ENCODE measurements at regions not wholly inside any gene's neighbourhood (a gene's known extent, or its start where the extent isn't known, plus 50 kb on each side); places are given as distances from the start of the nearest gene placed in this dataset.
A peak's percentile ranks its signal among the peaks of the same experiment; 100 is the strongest.

- Mint-ChIP-seq H3K4me3 (no peak overlapping the region), H3K9me3 (no peaks in the 10 kb centered on the region), H3K27ac (peak overlapping the region in 1 of 8 donors; percentile 2), H3K27me3 (peaks cover 4 to 8% of the 10 kb centered on the region in 2 donors), H3K36me3 (no peaks in the 10 kb centered on the region), H3K4me1 (peaks cover 3 to 6% (median 5%) of the 10 kb centered on the region in 3 donors)
- H3K27ac ChIP-seq (ENCODE audit: low read depth, low read length): no peak overlapping the region
- DNase-seq: no peak
- no peaks in the 10 kb centered on the region for H3K9me3 ChIP-seq (ENCODE audit: low read length)
- H3K4me1 ChIP-seq (ENCODE audit: insufficient read depth, low read length): peaks cover 3% of the 10 kb centered on the region
- no peaks in the 10 kb centered on the region for H3K36me3 ChIP-seq (ENCODE audit: insufficient read depth, low read length)
- H3K4me3 ChIP-seq (ENCODE audit: low read length): no peak overlapping the region
- no peaks in the 10 kb centered on the region for H3K27me3 ChIP-seq (ENCODE audit: insufficient read depth, low read length, poor library complexity, severe bottlenecking)
- ChIA-PET CTCF (no interaction called here), POLR2A (no interaction called here)
These were observed 81.8 kb upstream of the ERRFI1 start for GRCh38 chr1:8107897-8108296.

- Histone ChIP-seq H3K9me3 (ENCODE audit: low read length) (no peaks in the 10 kb centered on the region), H3K4me3 (ENCODE audit: low read length) (no peak overlapping the region), H3K27me3 (ENCODE audit: insufficient read depth, low read length, poor library complexity, severe bottlenecking) (no peaks in the 10 kb centered on the region), H3K4me1 (ENCODE audit: insufficient read depth, low read length) (no peaks in the 10 kb centered on the region), H3K27ac (ENCODE audit: low read depth, low read length) (no peak overlapping the region), H3K36me3 (ENCODE audit: insufficient read depth, low read length) (no peaks in the 10 kb centered on the region)
- Mint-ChIP-seq H3K27me3 (peaks cover 7 to 16% of the 10 kb centered on the region in 2 donors), H3K9me3 (no peaks in the 10 kb centered on the region), H3K36me3 (no peaks in the 10 kb centered on the region), H3K4me1 (no peaks in the 10 kb centered on the region), H3K4me3 (no peak overlapping the region), H3K27ac (no peak overlapping the region)
- CTCF ChIA-PET: interaction anchor here (0.6 kb wide), 1 partner anchor 185 kb away, joined by 3 read pairs; no protein-coding TSS in a partner anchor
- POLR2A ChIA-PET: no interaction called here
- no peak for DNase-seq
These were observed 78.4 kb upstream of the ERRFI1 start for GRCh38 chr1:8104278-8105236.

- Mint-ChIP-seq H3K27me3 (peaks cover 8% of the 10 kb centered on the region in 2 donors), H3K4me3 (no peak overlapping the region), H3K36me3 (peaks cover 0 to 5% (median 2%) of the 10 kb centered on the region in 3 donors), H3K4me1 (peaks cover 9 to 10% (median 9%) of the 10 kb centered on the region in 3 donors), H3K27ac (no peak overlapping the region), H3K9me3 (no peaks in the 10 kb centered on the region)
- no peaks in the 10 kb centered on the region for H3K27me3 ChIP-seq (ENCODE audit: insufficient read depth, low read length, poor library complexity, severe bottlenecking)
- no peaks in the 10 kb centered on the region for H3K4me1 ChIP-seq (ENCODE audit: insufficient read depth, low read length)
- ChIA-PET CTCF (no interaction called here), POLR2A (interaction anchor here (0.6 kb wide), 1 partner anchor 68 kb away, joined by 3 read pairs; no protein-coding TSS in a partner anchor)
- H3K36me3 ChIP-seq (ENCODE audit: insufficient read depth, low read length): no peaks in the 10 kb centered on the region
- no peak overlapping the region for H3K4me3 ChIP-seq (ENCODE audit: low read length)
- H3K27ac ChIP-seq (ENCODE audit: low read depth, low read length): no peak overlapping the region
- H3K9me3 ChIP-seq (ENCODE audit: low read length): no peaks in the 10 kb centered on the region
- no peak for DNase-seq
These were observed 71.8 kb upstream of the ERRFI1 start for GRCh38 chr1:8097908-8098307.

- Histone ChIP-seq H3K36me3 (ENCODE audit: insufficient read depth, low read length) (no peaks in the 10 kb centered on the region), H3K4me3 (ENCODE audit: low read length) (no peak overlapping the region), H3K4me1 (ENCODE audit: insufficient read depth, low read length) (no peaks in the 10 kb centered on the region), H3K27ac (ENCODE audit: low read depth, low read length) (no peak overlapping the region), H3K9me3 (ENCODE audit: low read length) (no peaks in the 10 kb centered on the region), H3K27me3 (ENCODE audit: insufficient read depth, low read length, poor library complexity, severe bottlenecking) (no peaks in the 10 kb centered on the region)
- H3K9me3 Mint-ChIP-seq: no peaks in the 10 kb centered on the region
- POLR2A ChIA-PET: interaction anchor here (0.6 kb wide), 1 partner anchor 68 kb away, joined by 3 read pairs; no protein-coding TSS in a partner anchor
- H3K4me1 Mint-ChIP-seq: peaks cover 9 to 10% (median 9%) of the 10 kb centered on the region in 3 donors
- CTCF ChIA-PET: no interaction called here
- DNase-seq: no peak
- H3K27me3 Mint-ChIP-seq: peaks cover 8 to 11% of the 10 kb centered on the region in 2 donors
- peaks cover 0 to 9% (median 2%) of the 10 kb centered on the region in 3 donors for H3K36me3 Mint-ChIP-seq
- H3K4me3 Mint-ChIP-seq: no peak overlapping the region
- H3K27ac Mint-ChIP-seq: peak overlapping the region in 3 of 8 donors; percentile 1 to 38 (median 35)
These were observed 71.1 kb upstream of the ERRFI1 start for GRCh38 chr1:8097077-8097799.

DNA sequence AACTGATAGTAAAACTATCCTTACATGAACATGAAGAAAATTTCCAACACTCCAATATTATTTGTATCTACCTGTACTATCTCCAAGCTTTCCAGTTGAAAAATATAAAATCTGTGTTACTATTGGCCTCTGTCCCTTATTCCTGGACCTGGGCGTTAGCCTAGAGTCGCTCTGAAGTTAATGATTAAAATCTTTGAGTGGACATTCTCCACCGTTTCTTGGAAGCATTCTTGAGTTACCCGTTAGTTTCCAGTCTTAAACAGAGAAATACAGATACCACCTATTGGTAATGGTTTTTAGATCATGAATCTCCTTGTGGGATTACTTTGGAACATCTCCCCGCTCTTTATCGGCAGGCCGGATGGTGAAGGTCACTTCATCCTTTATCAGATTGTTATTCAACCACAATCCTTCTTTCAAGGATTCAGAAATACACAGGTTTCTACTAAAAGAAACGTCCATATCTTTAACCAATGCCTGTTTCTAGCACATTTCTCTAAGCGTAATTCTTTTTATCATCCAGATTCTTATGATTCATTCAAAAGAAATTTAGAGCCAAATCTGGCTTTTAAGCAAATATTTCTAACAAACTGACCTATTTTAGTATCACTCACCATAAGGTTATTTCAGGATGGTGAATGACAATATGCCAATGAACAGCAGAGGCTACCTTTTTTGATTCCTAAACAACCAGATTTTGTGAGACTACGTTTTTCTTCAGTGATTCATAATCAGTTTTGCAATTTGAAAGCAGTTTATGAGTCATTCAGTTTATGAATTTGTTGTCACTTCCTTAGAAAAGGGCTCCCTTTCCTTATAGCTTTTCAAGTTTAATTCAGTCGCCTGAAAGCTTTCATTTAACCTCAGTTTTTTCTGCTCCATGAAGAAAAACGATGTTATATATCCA lies 70.2 kb upstream of the ERRFI1 start:
- no peaks in the 10 kb centered on the region for H3K27me3 ChIP-seq (ENCODE audit: insufficient read depth, low read length, poor library complexity, severe bottlenecking)
- no peaks in the 10 kb centered on the region for H3K36me3 ChIP-seq (ENCODE audit: insufficient read depth, low read length)
- no peak overlapping the region for H3K4me3 ChIP-seq (ENCODE audit: low read length)
- no peaks in the 10 kb centered on the region for H3K9me3 Mint-ChIP-seq
- H3K9me3 ChIP-seq (ENCODE audit: low read length): no peaks in the 10 kb centered on the region
- H3K27ac ChIP-seq (ENCODE audit: low read depth, low read length): no peak overlapping the region
- H3K36me3 Mint-ChIP-seq: peaks cover 0 to 9% (median 2%) of the 10 kb centered on the region in 3 donors
- peak overlapping the region in 1 of 8 donors; percentile 23 for H3K27ac Mint-ChIP-seq
- H3K4me1 Mint-ChIP-seq: peaks cover 9 to 10% (median 9%) of the 10 kb centered on the region in 3 donors
- ChIA-PET POLR2A (no interaction called here), CTCF (no interaction called here)
- H3K4me1 ChIP-seq (ENCODE audit: insufficient read depth, low read length): no peaks in the 10 kb centered on the region
- DNase-seq: no peak
- H3K4me3 Mint-ChIP-seq: no peak overlapping the region
- H3K27me3 Mint-ChIP-seq: peaks cover 5 to 9% of the 10 kb centered on the region in 2 donors

DNA sequence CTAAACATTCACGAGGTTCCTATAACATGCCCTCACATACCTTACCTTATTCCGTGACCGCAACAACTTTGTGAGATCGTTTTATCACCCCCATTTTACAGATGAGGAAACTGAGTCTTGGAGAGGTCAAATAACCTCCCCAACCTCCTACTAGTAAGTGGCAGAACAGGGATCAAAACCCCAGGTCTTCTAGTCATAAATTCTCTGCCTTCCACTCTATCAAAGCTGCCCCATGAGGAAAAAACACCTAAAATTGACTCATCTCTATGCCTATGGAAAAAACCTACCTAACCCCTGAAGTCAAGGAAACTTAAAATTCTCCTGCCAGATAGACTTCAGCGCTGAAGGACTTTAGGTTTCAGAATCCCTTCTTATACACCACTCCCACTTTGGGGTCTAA lies 69.5 kb upstream of the ERRFI1 start:
- no peaks in the 10 kb centered on the region for H3K27me3 ChIP-seq (ENCODE audit: insufficient read depth, low read length, poor library complexity, severe bottlenecking)
- ChIA-PET POLR2A (no interaction called here), CTCF (no interaction called here)
- no peak for DNase-seq
- Mint-ChIP-seq H3K4me1 (peaks cover 9 to 10% (median 9%) of the 10 kb centered on the region in 3 donors), H3K27me3 (peaks cover 7 to 12% of the 10 kb centered on the region in 2 donors), H3K36me3 (peaks cover 0 to 9% (median 2%) of the 10 kb centered on the region in 3 donors), H3K4me3 (no peak overlapping the region), H3K9me3 (no peaks in the 10 kb centered on the region), H3K27ac (peak overlapping the region in 1 of 8 donors; percentile 17)
- no peaks in the 10 kb centered on the region for H3K9me3 ChIP-seq (ENCODE audit: low read length)
- H3K36me3 ChIP-seq (ENCODE audit: insufficient read depth, low read length): no peaks in the 10 kb centered on the region
- no peak overlapping the region for H3K4me3 ChIP-seq (ENCODE audit: low read length)
- H3K27ac ChIP-seq (ENCODE audit: low read depth, low read length): no peak overlapping the region
- no peaks in the 10 kb centered on the region for H3K4me1 ChIP-seq (ENCODE audit: insufficient read depth, low read length)

- H3K27ac ChIP-seq (ENCODE audit: low read depth, low read length): no peak overlapping the region
- H3K4me1 Mint-ChIP-seq: peaks cover 9 to 10% (median 9%) of the 10 kb centered on the region in 3 donors
- ChIA-PET CTCF (no interaction called here), POLR2A (no interaction called here)
- H3K9me3 ChIP-seq (ENCODE audit: low read length): no peaks in the 10 kb centered on the region
- H3K27me3 ChIP-seq (ENCODE audit: insufficient read depth, low read length, poor library complexity, severe bottlenecking): no peaks in the 10 kb centered on the region
- H3K27me3 Mint-ChIP-seq: peaks cover 7 to 18% of the 10 kb centered on the region in 2 donors
- peak overlapping the region in 1 of 8 donors; percentile 12 for H3K27ac Mint-ChIP-seq
- H3K4me3 Mint-ChIP-seq: no peak overlapping the region
- H3K9me3 Mint-ChIP-seq: no peaks in the 10 kb centered on the region
- H3K36me3 ChIP-seq (ENCODE audit: insufficient read depth, low read length): no peaks in the 10 kb centered on the region
- peaks cover 0 to 9% (median 2%) of the 10 kb centered on the region in 3 donors for H3K36me3 Mint-ChIP-seq
- no peak overlapping the region for H3K4me3 ChIP-seq (ENCODE audit: low read length)
- no peaks in the 10 kb centered on the region for H3K4me1 ChIP-seq (ENCODE audit: insufficient read depth, low read length)
- no peak for DNase-seq
These were observed 68.6 kb upstream of the ERRFI1 start for GRCh38 chr1:8094481-8095241.
